Activated B cell treated with CpG ODN at 0.5 μM for 24 hours (primary cell): ENCODE measurements at regions not wholly inside any gene's neighbourhood (a gene's known extent, or its start where the extent isn't known, plus 50 kb on each side); places are given as distances from the start of the nearest gene placed in this dataset.

Source experiments
- ATAC-seq: fragments of 200-7000 bp; cut with Tn5 transposase; one replicate; pipeline ENCODE4 v1.10.0; 2021; ENCODE audit warnings: low read depth, mild to moderate bottlenecking, moderate library complexity
- CTCF ChIA-PET: fragments of 350-600 bp; sonication (Branson Sonifier 250); formaldehyde crosslinking; loops from one replicate; lab custom pipeline; 2021; ENCODE audit warnings: antibody characterized with exemption; lab: Charles Lee
- POLR2A ChIA-PET: fragments of 350-600 bp; sonication (Branson Sonifier 250); formaldehyde crosslinking; loops from one replicate; lab custom pipeline; 2021; ENCODE audit warnings: antibody characterized with exemption; lab: Charles Lee
- DNase-seq: peaks from one replicate; pipeline ENCODE4 v3.0.0; 2022
- H3K27ac Mint-ChIP-seq: one replicate; pipeline ENCODE4 v1.8.0; 2020; ENCODE audit warnings: mixed read lengths
- H3K27me3 Mint-ChIP-seq: one replicate; pipeline ENCODE4 v1.8.0; 2021; ENCODE audit warnings: mixed read lengths
- H3K36me3 Mint-ChIP-seq: one replicate; pipeline ENCODE4 v1.8.0; 2021; ENCODE audit warnings: low read depth, mixed read lengths
- H3K4me1 Mint-ChIP-seq: one replicate; pipeline ENCODE4 v1.8.0; 2021; ENCODE audit warnings: mixed read lengths
- H3K4me3 Mint-ChIP-seq: one replicate; pipeline ENCODE4 v1.8.0; 2020; ENCODE audit warnings: mild to moderate bottlenecking, mixed read lengths
- H3K9me3 Mint-ChIP-seq: one replicate; pipeline ENCODE4 v1.8.0; 2020; ENCODE audit warnings: mixed read lengths
- CTCF ChIP-seq: fragments of 200-600 bp; IDR thresholded peaks from one replicate; pipeline ENCODE4 v1.8.0; 2022; ENCODE audit warnings: antibody characterized with exemption, mild to moderate bottlenecking
- intact Hi-C: fragments of 100-400 bp; cut with micrococcal nuclease; formaldehyde crosslinking; loops from one replicate; pipeline ENCODE4 v1.15.1; 2024

DNA sequence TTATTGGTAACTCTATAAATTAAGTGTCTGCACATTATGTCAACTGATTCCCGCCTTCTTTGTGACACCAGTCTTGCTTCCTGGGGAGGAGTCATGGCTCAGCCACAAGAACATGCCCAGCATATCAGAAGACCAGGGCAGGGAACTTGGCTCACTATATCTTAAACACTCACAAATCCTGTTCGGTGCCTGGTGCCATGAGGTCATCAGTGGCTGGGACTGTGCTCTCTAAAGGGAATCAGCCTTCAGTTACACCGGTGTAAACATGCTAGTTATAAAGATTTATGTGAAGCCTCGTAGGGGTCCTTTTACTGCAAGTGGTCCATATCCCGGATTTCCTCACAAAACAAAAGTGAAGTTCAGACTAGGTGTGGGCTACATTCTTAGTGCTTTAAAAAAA lies 73.1 kb upstream of the ZNF521 start:
- DNase-seq (no peak), ATAC-seq (no peak)
- TF ChIP-seq CTCF = no peak
- intact Hi-C loops = no loop called here
- no peaks in the 10 kb centered on the region for H3K36me3 Mint-ChIP-seq
- ChIA-PET POLR2A (no interaction called here), CTCF (no interaction called here)
- H3K27ac Mint-ChIP-seq = no peak overlapping the region
- H3K4me3 Mint-ChIP-seq = no peak overlapping the region
- H3K4me1 Mint-ChIP-seq = no peaks in the 10 kb centered on the region
- H3K9me3 Mint-ChIP-seq = peaks cover 6% of the 10 kb centered on the region
- H3K27me3 Mint-ChIP-seq = peaks cover 4% of the 10 kb centered on the region

DNA sequence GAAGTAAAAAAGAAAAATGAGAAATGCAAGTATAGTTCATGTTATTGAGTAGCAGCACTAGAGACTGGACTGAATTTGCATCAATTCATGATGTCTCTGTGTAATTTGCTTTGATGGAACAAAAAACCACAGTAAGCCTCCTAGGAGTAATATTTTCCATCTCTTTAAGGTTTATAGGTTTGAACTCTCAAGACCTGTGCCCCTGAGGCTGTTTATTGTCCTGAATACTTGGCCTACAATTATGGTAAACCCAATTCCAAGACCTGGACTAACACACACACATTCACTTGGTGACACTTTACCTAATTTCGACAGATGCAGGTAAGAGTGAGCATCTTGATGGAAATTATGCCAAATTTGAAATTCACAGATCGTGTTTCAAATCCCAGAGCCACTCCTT lies 71.8 kb upstream of the ZNF521 start:
- Mint-ChIP-seq H3K4me1 (no peaks in the 10 kb centered on the region), H3K9me3 (peaks cover 6% of the 10 kb centered on the region), H3K36me3 (no peaks in the 10 kb centered on the region), H3K4me3 (no peak overlapping the region), H3K27ac (no peak overlapping the region), H3K27me3 (peaks cover 4% of the 10 kb centered on the region)
- no peak for TF ChIP-seq CTCF
- no peak for ATAC-seq
- ChIA-PET CTCF (no interaction called here), POLR2A (no interaction called here)
- DNase-seq = no peak
- intact Hi-C loops = no loop called here

DNA sequence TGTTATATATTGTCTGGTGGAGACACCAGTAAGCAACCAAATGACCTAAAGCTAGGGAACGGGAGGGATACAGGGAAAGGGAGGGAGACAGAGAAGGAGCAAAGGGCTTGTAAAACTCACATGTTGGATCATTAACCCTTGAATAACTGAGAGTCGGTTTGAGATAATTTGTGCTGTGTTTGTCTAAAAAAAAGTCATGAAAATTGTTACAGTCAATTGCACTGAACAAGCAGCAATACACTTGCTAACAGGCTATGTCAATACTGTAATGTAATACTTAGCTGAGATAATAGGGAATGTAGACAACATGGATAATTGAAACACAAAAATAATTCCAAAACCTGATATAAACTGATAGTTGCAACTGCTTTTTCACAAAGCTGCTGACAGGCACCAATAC lies 71.3 kb upstream of the ZNF521 start:
- ATAC-seq (no peak), DNase-seq (no peak)
- Mint-ChIP-seq H3K4me1 (no peaks in the 10 kb centered on the region), H3K4me3 (no peak overlapping the region), H3K27ac (no peak overlapping the region), H3K27me3 (peaks cover 4% of the 10 kb centered on the region), H3K9me3 (peaks cover 6% of the 10 kb centered on the region), H3K36me3 (no peaks in the 10 kb centered on the region)
- intact Hi-C loops = no loop called here
- CTCF ChIA-PET = no interaction called here
- no peak for TF ChIP-seq CTCF
- POLR2A ChIA-PET = no interaction called here

DNA sequence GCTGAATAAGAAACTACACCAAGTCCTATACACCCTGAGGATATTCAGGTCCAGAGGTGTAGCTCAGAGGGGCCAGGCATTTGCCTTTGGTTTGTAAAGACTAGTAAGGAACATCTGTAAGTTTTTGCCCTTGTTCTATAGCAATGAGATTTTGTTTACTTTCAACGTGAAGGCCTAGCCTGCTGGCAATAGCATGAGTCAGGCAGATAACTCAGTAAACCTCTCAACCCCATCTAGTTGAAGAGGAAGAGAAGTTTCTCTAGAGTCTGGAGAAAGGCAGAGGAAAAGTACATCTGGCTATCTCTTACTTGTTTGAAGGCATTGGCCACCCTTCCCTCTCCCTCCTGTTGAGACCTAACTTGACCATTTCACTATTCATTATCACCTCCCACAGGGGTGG lies 70.3 kb upstream of the ZNF521 start:
- no peak overlapping the region for H3K27ac Mint-ChIP-seq

DNA sequence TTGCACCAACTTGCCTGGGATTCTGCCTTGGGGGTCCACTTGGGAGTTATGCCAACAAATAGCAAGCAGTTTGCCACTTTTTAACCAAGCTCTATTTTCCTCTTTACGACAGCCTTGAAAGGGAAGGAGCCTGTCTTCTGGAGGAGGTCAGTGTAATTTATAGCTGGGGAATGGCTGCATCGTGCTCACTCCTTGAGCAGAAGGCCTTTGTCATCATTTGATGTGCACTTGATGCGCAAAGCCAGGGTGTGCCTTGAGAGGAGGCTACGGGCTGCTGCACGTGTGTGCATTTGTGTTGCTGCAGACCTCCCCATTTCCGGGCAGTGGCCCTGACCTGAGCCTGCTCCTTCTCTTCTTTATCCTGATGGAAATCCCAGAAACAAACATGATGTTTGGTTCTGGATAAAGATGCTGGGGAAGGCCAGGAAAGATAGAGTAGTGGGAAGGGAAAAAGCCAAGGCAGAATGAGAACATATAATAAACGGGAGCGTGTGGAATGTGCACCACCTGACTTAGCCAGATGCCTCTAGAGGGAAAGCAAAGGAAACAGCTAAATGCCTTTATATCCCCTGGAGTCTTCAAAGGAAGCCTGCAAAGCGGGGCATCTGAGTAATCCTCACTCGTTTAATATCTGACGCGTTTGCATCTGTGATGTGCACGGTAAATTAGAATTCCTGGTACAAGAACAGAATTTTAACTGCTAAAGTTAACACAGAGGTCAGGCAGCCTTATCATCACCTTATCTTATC lies 68.3 kb upstream of the ZNF521 start:
- ATAC-seq (no peak), DNase-seq (no peak)
- POLR2A ChIA-PET = no interaction called here
- Mint-ChIP-seq H3K9me3 (no peaks in the 10 kb centered on the region), H3K4me1 (no peaks in the 10 kb centered on the region), H3K36me3 (no peaks in the 10 kb centered on the region), H3K27me3 (peaks cover 6% of the 10 kb centered on the region), H3K4me3 (no peak overlapping the region), H3K27ac (no peak overlapping the region)
- TF ChIP-seq CTCF = no peak
- CTCF ChIA-PET = no interaction called here
- intact Hi-C loops = no loop called here

More for the DNA sequence above, 70.3 kb upstream of the ZNF521 start:
- ATAC-seq (no peak), DNase-seq (no peak)
- CTCF ChIA-PET = no interaction called here
- Mint-ChIP-seq H3K4me3 (no peak overlapping the region), H3K27me3 (peaks cover 4% of the 10 kb centered on the region), H3K9me3 (peaks cover 3% of the 10 kb centered on the region), H3K4me1 (no peaks in the 10 kb centered on the region), H3K36me3 (no peaks in the 10 kb centered on the region)
- intact Hi-C loops = no loop called here
- TF ChIP-seq CTCF = no peak
- POLR2A ChIA-PET = no interaction called here
